CMK (cell line): ENCODE measurements at regions not wholly inside any gene's neighbourhood (a gene's known extent, or its start where the extent isn't known, plus 50 kb on each side); places are given as distances from the start of the nearest gene placed in this dataset.
A peak's percentile ranks its signal among the peaks of the same experiment; 100 is the strongest.
"Not testable (repeated sequence)": the region's sequence is repeated elsewhere in the genome, so short reads cannot be mapped to it uniquely, and the experiment has no call there.

Experiments used
- DNase-seq: peaks from one replicate; pipeline ENCODE4 v3.0.0-alpha.2; 2010; ENCODE audit warnings: low read depth

GRCh38 chr1:199791495-199791894, 236.0 kb upstream of the NR5A2 start:
- DNase-seq, result no peak

- DNase-seq, result no peak
These were observed 234.6 kb upstream of the NR5A2 start for GRCh38 chr1:199792874-199793273.

GRCh38 chr1:199794105-199794863, 233.2 kb upstream of the NR5A2 start:
- no peak for DNase-seq

- DNase-seq, result no peak
These were observed 228.4 kb upstream of the NR5A2 start for GRCh38 chr1:199799116-199799515.

- no peak for DNase-seq
These were observed 223.0 kb upstream of the NR5A2 start for GRCh38 chr1:199804526-199804925.

GRCh38 chr1:199808110-199808870, 219.2 kb upstream of the NR5A2 start:
- no peak for DNase-seq

- DNase-seq, result no peak
These were observed 218.2 kb upstream of the NR5A2 start for GRCh38 chr1:199809311-199809710.

GRCh38 chr1:199811163-199811562, 216.3 kb upstream of the NR5A2 start:
- DNase-seq, result peak; percentile 12

GRCh38 chr1:199813198-199813597, 214.3 kb upstream of the NR5A2 start:
- no peak for DNase-seq

GRCh38 chr1:199815947-199816346, 211.6 kb upstream of the NR5A2 start:
- no peak for DNase-seq

GRCh38 chr1:199817266-199817665, 210.2 kb upstream of the NR5A2 start:
- DNase-seq, result no peak

GRCh38 chr1:199821029-199821779, 206.3 kb upstream of the NR5A2 start:
- DNase-seq, result no peak

GRCh38 chr1:199832451-199832850, 195.1 kb upstream of the NR5A2 start:
- DNase-seq, result no peak

- DNase-seq, result no peak
These were observed 192.8 kb upstream of the NR5A2 start for GRCh38 chr1:199834711-199835110.

GRCh38 chr1:199836430-199836829, 191.1 kb upstream of the NR5A2 start:
- DNase-seq, result no peak

GRCh38 chr1:199837321-199837720, 190.2 kb upstream of the NR5A2 start:
- no peak for DNase-seq

- DNase-seq, result not testable (repeated sequence)
These were observed 187.9 kb upstream of the NR5A2 start for GRCh38 chr1:199839608-199840007.

- DNase-seq, result not testable (repeated sequence)
These were observed 184.4 kb upstream of the NR5A2 start for GRCh38 chr1:199843096-199843495.

- DNase-seq, result no peak
These were observed 183.6 kb upstream of the NR5A2 start for GRCh38 chr1:199843861-199844260.

GRCh38 chr1:199847021-199847420, 180.5 kb upstream of the NR5A2 start:
- DNase-seq, result no peak

- no peak for DNase-seq
These were observed 175.9 kb upstream of the NR5A2 start for GRCh38 chr1:199851439-199852140.

- no peak for DNase-seq
These were observed 172.7 kb upstream of the NR5A2 start for GRCh38 chr1:199854686-199855321.
